OCI-LY7 (cell line): ENCODE measurements at regions not wholly inside any gene's neighbourhood (a gene's known extent, or its start where the extent isn't known, plus 50 kb on each side); places are given as distances from the start of the nearest gene placed in this dataset.

ENCODE experiments used
- EZH2phosphoT487 ChIP-seq: fragments of 200-600 bp; sonication (generic); IDR thresholded peaks from 2 replicates; pipeline ENCODE4 v1.6.1; 2018; ENCODE audit warnings: low read depth, borderline replicate concordance, mild to moderate bottlenecking, mixed run types, antibody characterized with exemption, low read length, moderate library complexity, mixed read lengths
- TF ChIP-seq, protein P1 (sequence below): fragments of 200-600 bp; sonication (generic); conservative IDR thresholded peaks from 2 replicates; pipeline ENCODE4 v1.5.1; 2014; ENCODE audit warnings: mild to moderate bottlenecking, antibody characterized with exemption, low read length, moderate library complexity, mixed read lengths

DNA sequence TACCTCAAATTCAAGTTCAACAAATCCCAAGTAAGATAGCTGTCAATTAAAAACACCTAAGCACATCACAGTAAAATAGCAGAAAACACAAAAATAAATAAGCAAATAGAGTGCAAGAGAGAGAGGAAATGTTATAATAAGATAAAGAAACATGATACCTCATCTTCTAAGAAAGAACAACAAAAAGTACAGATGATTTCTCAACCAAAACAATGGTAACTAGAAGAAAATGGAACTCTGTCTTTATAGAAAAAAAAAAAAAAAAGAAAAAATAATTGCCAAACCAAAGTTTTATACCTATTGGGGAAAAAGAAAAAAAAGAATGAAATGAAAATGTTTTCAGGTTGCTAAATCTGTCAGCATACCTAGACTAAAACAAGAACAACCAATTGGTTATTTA is 1253.5 kb upstream of the CDH2 start:
- TF ChIP-seq, protein P1, sequence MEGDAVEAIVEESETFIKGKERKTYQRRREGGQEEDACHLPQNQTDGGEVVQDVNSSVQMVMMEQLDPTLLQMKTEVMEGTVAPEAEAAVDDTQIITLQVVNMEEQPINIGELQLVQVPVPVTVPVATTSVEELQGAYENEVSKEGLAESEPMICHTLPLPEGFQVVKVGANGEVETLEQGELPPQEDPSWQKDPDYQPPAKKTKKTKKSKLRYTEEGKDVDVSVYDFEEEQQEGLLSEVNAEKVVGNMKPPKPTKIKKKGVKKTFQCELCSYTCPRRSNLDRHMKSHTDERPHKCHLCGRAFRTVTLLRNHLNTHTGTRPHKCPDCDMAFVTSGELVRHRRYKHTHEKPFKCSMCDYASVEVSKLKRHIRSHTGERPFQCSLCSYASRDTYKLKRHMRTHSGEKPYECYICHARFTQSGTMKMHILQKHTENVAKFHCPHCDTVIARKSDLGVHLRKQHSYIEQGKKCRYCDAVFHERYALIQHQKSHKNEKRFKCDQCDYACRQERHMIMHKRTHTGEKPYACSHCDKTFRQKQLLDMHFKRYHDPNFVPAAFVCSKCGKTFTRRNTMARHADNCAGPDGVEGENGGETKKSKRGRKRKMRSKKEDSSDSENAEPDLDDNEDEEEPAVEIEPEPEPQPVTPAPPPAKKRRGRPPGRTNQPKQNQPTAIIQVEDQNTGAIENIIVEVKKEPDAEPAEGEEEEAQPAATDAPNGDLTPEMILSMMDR = no peak
- TF ChIP-seq EZH2phosphoT487 = no peak
